ENCODE measurements at regions not wholly inside any gene's neighbourhood (a gene's known extent, or its start where the extent isn't known, plus 50 kb on each side); places are given as distances from the start of the nearest gene placed in this dataset.

DNA sequence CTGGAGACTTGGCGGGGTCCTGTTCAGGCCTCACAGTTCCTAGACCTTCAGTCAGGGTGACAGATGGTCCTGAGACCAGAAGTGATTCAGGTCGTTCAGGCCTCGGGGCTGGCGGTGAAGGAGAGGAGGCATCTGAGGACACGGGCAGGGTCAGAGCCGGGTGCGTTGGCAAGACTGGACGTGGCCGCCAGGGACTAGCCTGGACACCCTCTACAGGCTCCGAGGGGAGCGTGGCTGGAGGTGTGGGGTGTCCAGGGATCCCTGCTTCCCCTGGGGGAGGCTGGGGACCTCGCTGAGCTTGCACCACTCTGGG, 64.0 kb upstream of the TARDBP start:
- Histone ChIP-seq H3K4me3 (ENCODE audit: low read depth in 1 of 3, low read length in 3 of 3) (no peak overlapping the region), H3K9ac (ENCODE audit: low read depth in 1 of 2, low read length in 2 of 2) (no peak overlapping the region), H3K36me3 (ENCODE audit: control insufficient read depth in 4 of 4, insufficient read depth in 3 of 4, low read depth in 1 of 4, low read length in 3 of 4) (no peaks in the 10 kb centered on the region), H3K27ac (ENCODE audit: low read depth in 1 of 2, low read length in 2 of 2) (no peak overlapping the region), H3K9me3 (ENCODE audit: control insufficient read depth in 4 of 4, low read length in 3 of 4) (peaks cover 0 to 4% (median 1%) of the 10 kb centered on the region in 4 donors), H3K4me1 (ENCODE audit: control insufficient read depth in 4 of 4, insufficient read depth in 4 of 4, low read length in 3 of 4) (peaks cover 0 to 11% (median 8%) of the 10 kb centered on the region in 4 donors), H3K27me3 (ENCODE audit: control insufficient read depth in 4 of 4, insufficient read depth in 4 of 4, low read length in 3 of 4) (no peaks in the 10 kb centered on the region)
- no peak for DNase-seq (ENCODE audit: low spot score)
- 92% methylated on average over 12 of the region's 12 CpGs for WGBS
- TF ChIP-seq, protein P1, sequence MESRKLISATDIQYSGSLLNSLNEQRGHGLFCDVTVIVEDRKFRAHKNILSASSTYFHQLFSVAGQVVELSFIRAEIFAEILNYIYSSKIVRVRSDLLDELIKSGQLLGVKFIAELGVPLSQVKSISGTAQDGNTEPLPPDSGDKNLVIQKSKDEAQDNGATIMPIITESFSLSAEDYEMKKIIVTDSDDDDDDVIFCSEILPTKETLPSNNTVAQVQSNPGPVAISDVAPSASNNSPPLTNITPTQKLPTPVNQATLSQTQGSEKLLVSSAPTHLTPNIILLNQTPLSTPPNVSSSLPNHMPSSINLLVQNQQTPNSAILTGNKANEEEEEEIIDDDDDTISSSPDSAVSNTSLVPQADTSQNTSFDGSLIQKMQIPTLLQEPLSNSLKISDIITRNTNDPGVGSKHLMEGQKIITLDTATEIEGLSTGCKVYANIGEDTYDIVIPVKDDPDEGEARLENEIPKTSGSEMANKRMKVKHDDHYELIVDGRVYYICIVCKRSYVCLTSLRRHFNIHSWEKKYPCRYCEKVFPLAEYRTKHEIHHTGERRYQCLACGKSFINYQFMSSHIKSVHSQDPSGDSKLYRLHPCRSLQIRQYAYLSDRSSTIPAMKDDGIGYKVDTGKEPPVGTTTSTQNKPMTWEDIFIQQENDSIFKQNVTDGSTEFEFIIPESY (IDR thresholded peaks at IDR 0.05), result no peak
- TF ChIP-seq HNF4A (conservative IDR thresholded peaks at IDR 0.05) (no peak), FOXA2 (IDR thresholded peaks at IDR 0.05) (no peak), TAF1 (conservative IDR thresholded peaks at IDR 0.05) (no peak), GABPA (IDR thresholded peaks at IDR 0.05 in 1 of 2, conservative IDR thresholded peaks at IDR 0.05 in 1 of 2) (no peak), NR2F2 (IDR thresholded peaks at IDR 0.05) (no peak), YY1 (IDR thresholded peaks at IDR 0.05) (no peak), FOXA1 (IDR thresholded peaks at IDR 0.05) (no peak), HNF4G (IDR thresholded peaks at IDR 0.05) (no peak), JUND (IDR thresholded peaks at IDR 0.05) (no peak)
- TF ChIP-seq, protein P2, sequence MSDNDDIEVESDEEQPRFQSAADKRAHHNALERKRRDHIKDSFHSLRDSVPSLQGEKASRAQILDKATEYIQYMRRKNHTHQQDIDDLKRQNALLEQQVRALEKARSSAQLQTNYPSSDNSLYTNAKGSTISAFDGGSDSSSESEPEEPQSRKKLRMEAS (IDR thresholded peaks at IDR 0.05), result no peak
- TF ChIP-seq, protein P3, sequence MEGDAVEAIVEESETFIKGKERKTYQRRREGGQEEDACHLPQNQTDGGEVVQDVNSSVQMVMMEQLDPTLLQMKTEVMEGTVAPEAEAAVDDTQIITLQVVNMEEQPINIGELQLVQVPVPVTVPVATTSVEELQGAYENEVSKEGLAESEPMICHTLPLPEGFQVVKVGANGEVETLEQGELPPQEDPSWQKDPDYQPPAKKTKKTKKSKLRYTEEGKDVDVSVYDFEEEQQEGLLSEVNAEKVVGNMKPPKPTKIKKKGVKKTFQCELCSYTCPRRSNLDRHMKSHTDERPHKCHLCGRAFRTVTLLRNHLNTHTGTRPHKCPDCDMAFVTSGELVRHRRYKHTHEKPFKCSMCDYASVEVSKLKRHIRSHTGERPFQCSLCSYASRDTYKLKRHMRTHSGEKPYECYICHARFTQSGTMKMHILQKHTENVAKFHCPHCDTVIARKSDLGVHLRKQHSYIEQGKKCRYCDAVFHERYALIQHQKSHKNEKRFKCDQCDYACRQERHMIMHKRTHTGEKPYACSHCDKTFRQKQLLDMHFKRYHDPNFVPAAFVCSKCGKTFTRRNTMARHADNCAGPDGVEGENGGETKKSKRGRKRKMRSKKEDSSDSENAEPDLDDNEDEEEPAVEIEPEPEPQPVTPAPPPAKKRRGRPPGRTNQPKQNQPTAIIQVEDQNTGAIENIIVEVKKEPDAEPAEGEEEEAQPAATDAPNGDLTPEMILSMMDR (IDR thresholded peaks at IDR 0.05; ENCODE audit: low read depth, low read length, missing input control), result no peak
- TF ChIP-seq, protein P4, sequence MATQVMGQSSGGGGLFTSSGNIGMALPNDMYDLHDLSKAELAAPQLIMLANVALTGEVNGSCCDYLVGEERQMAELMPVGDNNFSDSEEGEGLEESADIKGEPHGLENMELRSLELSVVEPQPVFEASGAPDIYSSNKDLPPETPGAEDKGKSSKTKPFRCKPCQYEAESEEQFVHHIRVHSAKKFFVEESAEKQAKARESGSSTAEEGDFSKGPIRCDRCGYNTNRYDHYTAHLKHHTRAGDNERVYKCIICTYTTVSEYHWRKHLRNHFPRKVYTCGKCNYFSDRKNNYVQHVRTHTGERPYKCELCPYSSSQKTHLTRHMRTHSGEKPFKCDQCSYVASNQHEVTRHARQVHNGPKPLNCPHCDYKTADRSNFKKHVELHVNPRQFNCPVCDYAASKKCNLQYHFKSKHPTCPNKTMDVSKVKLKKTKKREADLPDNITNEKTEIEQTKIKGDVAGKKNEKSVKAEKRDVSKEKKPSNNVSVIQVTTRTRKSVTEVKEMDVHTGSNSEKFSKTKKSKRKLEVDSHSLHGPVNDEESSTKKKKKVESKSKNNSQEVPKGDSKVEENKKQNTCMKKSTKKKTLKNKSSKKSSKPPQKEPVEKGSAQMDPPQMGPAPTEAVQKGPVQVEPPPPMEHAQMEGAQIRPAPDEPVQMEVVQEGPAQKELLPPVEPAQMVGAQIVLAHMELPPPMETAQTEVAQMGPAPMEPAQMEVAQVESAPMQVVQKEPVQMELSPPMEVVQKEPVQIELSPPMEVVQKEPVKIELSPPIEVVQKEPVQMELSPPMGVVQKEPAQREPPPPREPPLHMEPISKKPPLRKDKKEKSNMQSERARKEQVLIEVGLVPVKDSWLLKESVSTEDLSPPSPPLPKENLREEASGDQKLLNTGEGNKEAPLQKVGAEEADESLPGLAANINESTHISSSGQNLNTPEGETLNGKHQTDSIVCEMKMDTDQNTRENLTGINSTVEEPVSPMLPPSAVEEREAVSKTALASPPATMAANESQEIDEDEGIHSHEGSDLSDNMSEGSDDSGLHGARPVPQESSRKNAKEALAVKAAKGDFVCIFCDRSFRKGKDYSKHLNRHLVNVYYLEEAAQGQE (IDR thresholded peaks at IDR 0.05), result no peak

DNA sequence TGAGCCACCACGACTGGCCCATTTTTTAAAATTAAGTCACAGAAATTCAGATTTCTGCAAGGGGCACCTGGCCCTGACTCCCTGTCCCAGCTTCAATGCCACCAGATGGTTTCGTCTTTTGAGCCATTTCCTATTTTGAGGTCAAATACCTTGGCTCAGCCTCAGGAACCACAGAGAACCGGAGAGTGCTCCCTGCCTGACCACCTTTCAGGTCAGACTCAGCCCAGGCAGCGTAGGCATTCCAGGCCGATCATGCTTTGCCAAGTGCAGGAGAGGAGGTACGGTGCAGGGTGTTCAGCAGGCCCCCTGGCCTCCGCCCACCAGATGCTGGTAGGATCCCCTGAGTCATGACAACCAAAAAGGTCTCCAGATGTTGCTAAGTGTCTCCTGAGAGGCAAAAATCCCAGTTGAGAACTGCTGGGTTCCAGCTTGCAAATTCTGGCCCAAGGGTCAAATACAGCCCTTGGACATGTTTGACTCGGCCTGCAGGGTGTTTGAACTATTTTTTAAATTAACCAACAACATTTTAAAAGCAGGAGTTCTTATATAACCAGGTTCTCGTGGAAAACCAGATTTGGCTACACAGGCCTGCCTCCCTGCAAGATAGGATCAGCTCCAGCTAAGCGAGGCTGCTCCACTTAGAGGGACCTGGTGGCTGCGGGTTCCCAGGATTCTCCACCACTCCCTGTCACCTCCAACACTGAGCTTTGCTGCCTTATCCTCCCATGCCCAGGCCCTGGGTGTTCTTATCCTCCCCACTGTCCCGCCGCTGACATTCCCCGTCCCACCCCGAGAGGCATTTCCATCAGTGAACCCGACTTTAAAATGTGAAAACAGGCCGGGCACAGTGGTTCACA, 61.9 kb upstream of the TARDBP start:
- Histone ChIP-seq H3K4me3 (ENCODE audit: low read depth in 1 of 3, low read length in 3 of 3) (no peak overlapping the region), H3K9ac (ENCODE audit: low read depth in 1 of 2, low read length in 2 of 2) (no peak overlapping the region), H3K27me3 (ENCODE audit: control insufficient read depth in 4 of 4, insufficient read depth in 4 of 4, low read length in 3 of 4) (no peaks in the 10 kb centered on the region), H3K36me3 (ENCODE audit: control insufficient read depth in 4 of 4, insufficient read depth in 3 of 4, low read depth in 1 of 4, low read length in 3 of 4) (no peaks in the 10 kb centered on the region), H3K9me3 (ENCODE audit: control insufficient read depth in 4 of 4, low read length in 3 of 4) (peaks cover 0 to 8% (median 6%) of the 10 kb centered on the region in 4 donors), H3K4me1 (ENCODE audit: control insufficient read depth in 4 of 4, insufficient read depth in 4 of 4, low read length in 3 of 4) (no peaks in the 10 kb centered on the region), H3K27ac (ENCODE audit: low read depth in 1 of 2, low read length in 2 of 2) (no peak overlapping the region)
- DNase-seq (ENCODE audit: low spot score), result no peak
- 93% methylated on average over 17 of the region's 17 CpGs for WGBS
- TF ChIP-seq GABPA (IDR thresholded peaks at IDR 0.05 in 1 of 2, conservative IDR thresholded peaks at IDR 0.05 in 1 of 2) (no peak), JUND (IDR thresholded peaks at IDR 0.05) (no peak), SP1 (IDR thresholded peaks at IDR 0.05) (no peak), EGR1 (IDR thresholded peaks at IDR 0.05; ENCODE audit: low read depth in 2 of 2) (no peak), FOXA2 (IDR thresholded peaks at IDR 0.05) (no peak), YY1 (IDR thresholded peaks at IDR 0.05) (no peak), NR2F2 (IDR thresholded peaks at IDR 0.05) (no peak), TAF1 (conservative IDR thresholded peaks at IDR 0.05) (no peak), HNF4A (conservative IDR thresholded peaks at IDR 0.05) (no peak), RAD21 (IDR thresholded peaks at IDR 0.05) (no peak)
- TF ChIP-seq, protein P1 (IDR thresholded peaks at IDR 0.05), result no peak
- TF ChIP-seq, protein P5, sequence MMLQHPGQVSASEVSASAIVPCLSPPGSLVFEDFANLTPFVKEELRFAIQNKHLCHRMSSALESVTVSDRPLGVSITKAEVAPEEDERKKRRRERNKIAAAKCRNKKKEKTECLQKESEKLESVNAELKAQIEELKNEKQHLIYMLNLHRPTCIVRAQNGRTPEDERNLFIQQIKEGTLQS (IDR thresholded peaks at IDR 0.05), result no peak
- TF ChIP-seq, protein P4 (IDR thresholded peaks at IDR 0.05), result no peak
